Nephron progenitor cell (in vitro differentiated cells): ENCODE measurements at regions not wholly inside any gene's neighbourhood (a gene's known extent, or its start where the extent isn't known, plus 50 kb on each side); places are given as distances from the start of the nearest gene placed in this dataset.

Experiments
- DNase-seq: peaks from one replicate; pipeline ENCODE4 v3.0.0; 2021
- H3K27ac Mint-ChIP-seq: 2 replicates; pipeline ENCODE4 v1.8.0; 2021; ENCODE audit warnings: mild to moderate bottlenecking, moderate library complexity, mixed read lengths
- H3K27me3 Mint-ChIP-seq: 2 replicates; pipeline ENCODE4 v1.8.0; 2021; ENCODE audit warnings: mild to moderate bottlenecking, low read depth, mixed read lengths; ENCODE audit not compliant: poor library complexity
- H3K36me3 Mint-ChIP-seq: 2 replicates; pipeline ENCODE4 v1.8.0; 2021; ENCODE audit warnings: low read depth, mixed read lengths
- H3K4me1 Mint-ChIP-seq: 2 replicates; pipeline ENCODE4 v1.8.0; 2021; ENCODE audit warnings: mixed read lengths
- H3K4me3 Mint-ChIP-seq: 2 replicates; pipeline ENCODE4 v1.8.0; 2021; ENCODE audit warnings: mild to moderate bottlenecking, moderate library complexity, mixed read lengths
- H3K9me3 Mint-ChIP-seq: 2 replicates; pipeline ENCODE4 v1.8.0; 2021; ENCODE audit warnings: mild to moderate bottlenecking, moderate library complexity, mixed read lengths
- TF ChIP-seq, protein P1 (sequence below): fragments of 200-600 bp; sonication (generic); IDR thresholded peaks from 2 replicates; pipeline ENCODE4 v1.5.0; 2021; ENCODE audit warnings: antibody characterized with exemption

- TF ChIP-seq, protein P1, sequence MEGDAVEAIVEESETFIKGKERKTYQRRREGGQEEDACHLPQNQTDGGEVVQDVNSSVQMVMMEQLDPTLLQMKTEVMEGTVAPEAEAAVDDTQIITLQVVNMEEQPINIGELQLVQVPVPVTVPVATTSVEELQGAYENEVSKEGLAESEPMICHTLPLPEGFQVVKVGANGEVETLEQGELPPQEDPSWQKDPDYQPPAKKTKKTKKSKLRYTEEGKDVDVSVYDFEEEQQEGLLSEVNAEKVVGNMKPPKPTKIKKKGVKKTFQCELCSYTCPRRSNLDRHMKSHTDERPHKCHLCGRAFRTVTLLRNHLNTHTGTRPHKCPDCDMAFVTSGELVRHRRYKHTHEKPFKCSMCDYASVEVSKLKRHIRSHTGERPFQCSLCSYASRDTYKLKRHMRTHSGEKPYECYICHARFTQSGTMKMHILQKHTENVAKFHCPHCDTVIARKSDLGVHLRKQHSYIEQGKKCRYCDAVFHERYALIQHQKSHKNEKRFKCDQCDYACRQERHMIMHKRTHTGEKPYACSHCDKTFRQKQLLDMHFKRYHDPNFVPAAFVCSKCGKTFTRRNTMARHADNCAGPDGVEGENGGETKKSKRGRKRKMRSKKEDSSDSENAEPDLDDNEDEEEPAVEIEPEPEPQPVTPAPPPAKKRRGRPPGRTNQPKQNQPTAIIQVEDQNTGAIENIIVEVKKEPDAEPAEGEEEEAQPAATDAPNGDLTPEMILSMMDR = no peak
- DNase-seq = no peak
- no peak overlapping the region for H3K4me3 Mint-ChIP-seq
- H3K36me3 Mint-ChIP-seq = no peaks in the 10 kb centered on the region
- no peak overlapping the region for H3K27ac Mint-ChIP-seq
- peaks cover 2% of the 10 kb centered on the region for H3K27me3 Mint-ChIP-seq
- no peaks in the 10 kb centered on the region for H3K9me3 Mint-ChIP-seq
- H3K4me1 Mint-ChIP-seq = peaks cover 39% of the 10 kb centered on the region
Measured at GRCh38 chr2:219998714-219999227, 371.3 kb downstream of the SLC4A3 start.

GRCh38 chr2:220000080-220000479 lies 372.6 kb downstream of the SLC4A3 start:
- no peaks in the 10 kb centered on the region for H3K36me3 Mint-ChIP-seq
- H3K9me3 Mint-ChIP-seq = no peaks in the 10 kb centered on the region
- H3K4me1 Mint-ChIP-seq = peaks cover 36% of the 10 kb centered on the region
- H3K27me3 Mint-ChIP-seq = no peaks in the 10 kb centered on the region
- TF ChIP-seq, protein P1 = no peak
- no peak overlapping the region for H3K4me3 Mint-ChIP-seq
- DNase-seq = no peak
- no peak overlapping the region for H3K27ac Mint-ChIP-seq

DNA sequence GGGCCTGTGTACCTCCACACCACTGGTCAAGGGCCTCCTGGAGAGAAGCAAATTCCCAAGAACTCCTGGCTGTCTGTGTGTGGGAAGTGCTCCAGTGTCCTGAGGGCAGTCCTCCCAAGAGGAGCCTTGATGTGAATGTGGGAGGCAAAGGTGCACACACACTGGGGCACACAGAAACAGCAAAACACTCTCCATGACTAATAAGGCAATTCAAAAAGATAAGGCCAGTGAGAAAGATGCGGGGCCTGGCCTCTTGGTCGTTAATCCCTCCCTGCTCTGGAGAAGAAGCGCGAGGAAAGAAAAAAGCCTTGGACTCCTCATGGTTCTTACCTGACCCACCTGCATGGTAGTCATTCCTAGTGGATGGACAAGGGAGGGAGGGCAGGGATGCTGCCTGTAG lies 373.2 kb downstream of the SLC4A3 start:
- Mint-ChIP-seq H3K27ac (no peak overlapping the region), H3K4me1 (peaks cover 31% of the 10 kb centered on the region), H3K36me3 (no peaks in the 10 kb centered on the region), H3K27me3 (no peaks in the 10 kb centered on the region), H3K4me3 (no peak overlapping the region), H3K9me3 (no peaks in the 10 kb centered on the region)
- DNase-seq = no peak
- TF ChIP-seq, protein P1 = no peak

DNA sequence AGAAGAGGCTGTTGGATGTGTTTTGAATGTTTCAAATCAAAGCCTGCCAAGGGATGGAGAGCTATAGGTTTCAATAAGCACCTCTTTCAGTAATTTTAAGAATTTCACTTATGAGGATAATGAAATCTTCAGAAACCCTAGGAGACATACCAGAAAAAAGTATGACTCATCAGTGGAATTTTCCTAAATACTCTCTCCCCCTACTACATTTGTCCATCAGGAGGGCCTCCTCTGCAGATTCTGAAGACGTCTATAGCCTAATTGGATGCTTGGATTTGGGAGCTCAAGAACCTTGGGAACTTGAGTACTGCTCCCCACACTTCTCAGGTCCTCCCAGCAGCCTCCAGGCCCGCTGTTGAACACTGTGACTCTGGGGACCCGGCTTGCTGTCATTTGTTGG lies 374.3 kb downstream of the SLC4A3 start:
- TF ChIP-seq, protein P1 = no peak
- Mint-ChIP-seq H3K9me3 (no peaks in the 10 kb centered on the region), H3K4me1 (peaks cover 24% of the 10 kb centered on the region), H3K27ac (no peak overlapping the region), H3K36me3 (no peaks in the 10 kb centered on the region), H3K4me3 (no peak overlapping the region), H3K27me3 (no peaks in the 10 kb centered on the region)
- no peak for DNase-seq

GRCh38 chr2:220002251-220002650 lies 374.8 kb downstream of the SLC4A3 start:
- Mint-ChIP-seq H3K4me3 (no peak overlapping the region), H3K9me3 (no peaks in the 10 kb centered on the region), H3K27me3 (no peaks in the 10 kb centered on the region), H3K27ac (no peak overlapping the region), H3K4me1 (peaks cover 19% of the 10 kb centered on the region), H3K36me3 (no peaks in the 10 kb centered on the region)
- TF ChIP-seq, protein P1 = no peak
- DNase-seq = no peak

- Mint-ChIP-seq H3K27ac (no peak overlapping the region), H3K27me3 (no peaks in the 10 kb centered on the region), H3K9me3 (no peaks in the 10 kb centered on the region), H3K4me1 (peaks cover 15% of the 10 kb centered on the region), H3K36me3 (no peaks in the 10 kb centered on the region), H3K4me3 (no peak overlapping the region)
- TF ChIP-seq, protein P1 = no peak
- DNase-seq = no peak
Measured at GRCh38 chr2:220002699-220003098, 375.3 kb downstream of the SLC4A3 start.
